ENCODE measurements at regions not wholly inside any gene's neighbourhood (a gene's known extent, or its start where the extent isn't known, plus 50 kb on each side); places are given as distances from the start of the nearest gene placed in this dataset.

- no peaks in the 10 kb centered on the region for H3K9me3 Mint-ChIP-seq
- H3K4me3 Mint-ChIP-seq = no peak overlapping the region
- no peak overlapping the region for H3K27ac Mint-ChIP-seq
- no peak for ATAC-seq
- no peaks in the 10 kb centered on the region for H3K36me3 Mint-ChIP-seq
- H3K27me3 Mint-ChIP-seq = peaks cover 36% of the 10 kb centered on the region
- peaks cover 10% of the 10 kb centered on the region for H3K4me1 Mint-ChIP-seq
These were observed 126.2 kb upstream of the FNDC3A start for GRCh38 chr13:48849515-48849914.

- H3K27ac Mint-ChIP-seq = no peak overlapping the region
- no peak for ATAC-seq
- no peaks in the 10 kb centered on the region for H3K9me3 Mint-ChIP-seq
- no peaks in the 10 kb centered on the region for H3K36me3 Mint-ChIP-seq
- peaks cover 36% of the 10 kb centered on the region for H3K27me3 Mint-ChIP-seq
- H3K4me3 Mint-ChIP-seq = no peak overlapping the region
- peaks cover 10% of the 10 kb centered on the region for H3K4me1 Mint-ChIP-seq
These were observed 124.0 kb upstream of the FNDC3A start for GRCh38 chr13:48851707-48852106.

GRCh38 chr13:48852911-48853727 is 122.6 kb upstream of the FNDC3A start:
- H3K4me3 Mint-ChIP-seq = no peak overlapping the region
- peaks cover 10% of the 10 kb centered on the region for H3K4me1 Mint-ChIP-seq
- no peak for ATAC-seq
- H3K27ac Mint-ChIP-seq = no peak overlapping the region
- no peaks in the 10 kb centered on the region for H3K36me3 Mint-ChIP-seq
- H3K9me3 Mint-ChIP-seq = no peaks in the 10 kb centered on the region
- peaks cover 36% of the 10 kb centered on the region for H3K27me3 Mint-ChIP-seq

GRCh38 chr13:48853728-48854102 is 122.0 kb upstream of the FNDC3A start:
- ATAC-seq = peak; percentile 48
- Mint-ChIP-seq H3K36me3 (no peaks in the 10 kb centered on the region), H3K27me3 (peaks cover 36% of the 10 kb centered on the region), H3K4me1 (peaks cover 16% of the 10 kb centered on the region), H3K9me3 (no peaks in the 10 kb centered on the region), H3K27ac (no peak overlapping the region), H3K4me3 (no peak overlapping the region)

- peaks cover 25% of the 10 kb centered on the region for H3K4me1 Mint-ChIP-seq
- H3K36me3 Mint-ChIP-seq = no peaks in the 10 kb centered on the region
- no peak overlapping the region for H3K27ac Mint-ChIP-seq
- peaks cover 5% of the 10 kb centered on the region for H3K27me3 Mint-ChIP-seq
- H3K9me3 Mint-ChIP-seq = no peaks in the 10 kb centered on the region
- no peak for ATAC-seq
- no peak overlapping the region for H3K4me3 Mint-ChIP-seq
These were observed 118.1 kb upstream of the FNDC3A start for GRCh38 chr13:48857576-48857975.

- Mint-ChIP-seq H3K9me3 (no peaks in the 10 kb centered on the region), H3K27ac (no peak overlapping the region), H3K36me3 (no peaks in the 10 kb centered on the region), H3K27me3 (no peaks in the 10 kb centered on the region), H3K4me1 (peaks cover 24% of the 10 kb centered on the region), H3K4me3 (no peak overlapping the region)
- no peak for ATAC-seq
These were observed 117.4 kb upstream of the FNDC3A start for GRCh38 chr13:48858122-48858902.

- no peak overlapping the region for H3K27ac Mint-ChIP-seq
- peak; percentile 91 for ATAC-seq
- no peaks in the 10 kb centered on the region for H3K27me3 Mint-ChIP-seq
- H3K9me3 Mint-ChIP-seq = no peaks in the 10 kb centered on the region
- no peaks in the 10 kb centered on the region for H3K36me3 Mint-ChIP-seq
- H3K4me3 Mint-ChIP-seq = peak overlapping the region; percentile 19
- H3K4me1 Mint-ChIP-seq = peaks cover 15% of the 10 kb centered on the region
These were observed 116.2 kb upstream of the FNDC3A start for GRCh38 chr13:48859272-48860105.

- H3K4me3 Mint-ChIP-seq = no peak overlapping the region
- H3K27me3 Mint-ChIP-seq = no peaks in the 10 kb centered on the region
- peaks cover 15% of the 10 kb centered on the region for H3K4me1 Mint-ChIP-seq
- H3K9me3 Mint-ChIP-seq = no peaks in the 10 kb centered on the region
- ATAC-seq = no peak
- no peaks in the 10 kb centered on the region for H3K36me3 Mint-ChIP-seq
- no peak overlapping the region for H3K27ac Mint-ChIP-seq
These were observed 115.3 kb upstream of the FNDC3A start for GRCh38 chr13:48860364-48860763.

- no peaks in the 10 kb centered on the region for H3K36me3 Mint-ChIP-seq
These were observed 113.1 kb upstream of the FNDC3A start for GRCh38 chr13:48862572-48862971.

GRCh38 chr13:48864100-48864499 is 111.6 kb upstream of the FNDC3A start:
- Mint-ChIP-seq H3K9me3 (no peaks in the 10 kb centered on the region), H3K27me3 (no peaks in the 10 kb centered on the region), H3K4me3 (no peak overlapping the region), H3K36me3 (no peaks in the 10 kb centered on the region), H3K27ac (no peak overlapping the region), H3K4me1 (peaks cover 7% of the 10 kb centered on the region)
- ATAC-seq = no peak

More at GRCh38 chr13:48862572-48862971, 113.1 kb upstream of the FNDC3A start:
- Mint-ChIP-seq H3K4me3 (no peak overlapping the region), H3K9me3 (no peaks in the 10 kb centered on the region), H3K27ac (no peak overlapping the region), H3K4me1 (peaks cover 15% of the 10 kb centered on the region), H3K27me3 (no peaks in the 10 kb centered on the region)
- no peak for ATAC-seq

- Mint-ChIP-seq H3K4me3 (no peak overlapping the region), H3K4me1 (no peaks in the 10 kb centered on the region), H3K36me3 (no peaks in the 10 kb centered on the region), H3K9me3 (no peaks in the 10 kb centered on the region), H3K27me3 (no peaks in the 10 kb centered on the region), H3K27ac (no peak overlapping the region)
- ATAC-seq = no peak
These were observed 109.5 kb upstream of the FNDC3A start for GRCh38 chr13:48866249-48866648.

GRCh38 chr13:48873081-48873480 is 102.6 kb upstream of the FNDC3A start:
- Mint-ChIP-seq H3K27me3 (peaks cover 22% of the 10 kb centered on the region), H3K36me3 (no peaks in the 10 kb centered on the region), H3K4me3 (no peak overlapping the region), H3K9me3 (no peaks in the 10 kb centered on the region), H3K27ac (no peak overlapping the region), H3K4me1 (no peaks in the 10 kb centered on the region)
- ATAC-seq = no peak

- H3K27ac Mint-ChIP-seq = no peak overlapping the region
- no peaks in the 10 kb centered on the region for H3K9me3 Mint-ChIP-seq
- H3K27me3 Mint-ChIP-seq = peaks cover 22% of the 10 kb centered on the region
- H3K4me3 Mint-ChIP-seq = no peak overlapping the region
- H3K36me3 Mint-ChIP-seq = no peaks in the 10 kb centered on the region
- no peaks in the 10 kb centered on the region for H3K4me1 Mint-ChIP-seq
- ATAC-seq = no peak
These were observed 102.1 kb upstream of the FNDC3A start for GRCh38 chr13:48873587-48873986.

- Mint-ChIP-seq H3K4me3 (no peak overlapping the region), H3K4me1 (no peaks in the 10 kb centered on the region), H3K27ac (no peak overlapping the region), H3K9me3 (no peaks in the 10 kb centered on the region), H3K36me3 (no peaks in the 10 kb centered on the region), H3K27me3 (peaks cover 22% of the 10 kb centered on the region)
- ATAC-seq = no peak
These were observed 101.5 kb upstream of the FNDC3A start for GRCh38 chr13:48874165-48874564.

- ATAC-seq = no peak
- no peaks in the 10 kb centered on the region for H3K4me1 Mint-ChIP-seq
These were observed 100.7 kb upstream of the FNDC3A start for GRCh38 chr13:48875047-48875446.

More at GRCh38 chr13:48875047-48875446, 100.7 kb upstream of the FNDC3A start:
- no peaks in the 10 kb centered on the region for H3K36me3 Mint-ChIP-seq
- no peaks in the 10 kb centered on the region for H3K9me3 Mint-ChIP-seq
- H3K4me3 Mint-ChIP-seq = no peak overlapping the region
- peaks cover 22% of the 10 kb centered on the region for H3K27me3 Mint-ChIP-seq
- H3K27ac Mint-ChIP-seq = no peak overlapping the region

All from stimulated activated memory B cell treated with anti-CD40 and anti-IgM and Interleukin-4, amounts not matched to agents 10 μg/mL and 1 μg/mL and 100 μg/mL, for 72 hours (primary cell).